ENCODE measurements at regions not wholly inside any gene's neighbourhood (a gene's known extent, or its start where the extent isn't known, plus 50 kb on each side); places are given as distances from the start of the nearest gene placed in this dataset.

- POLR2A ChIA-PET: no interaction called here
- 31% methylated on average over 2 of the region's 2 CpGs for WGBS (ENCODE audit: low lambda C conversion rate)
Measured at GRCh38 chr2:139403948-139404347, 623.8 kb upstream of the NXPH2 start.

GRCh38 chr2:139394801-139395200, 614.6 kb upstream of the NXPH2 start:
- H3K79me2 ChIP-seq (ENCODE audit: insufficient read depth): no peaks in the 10 kb centered on the region
- H3K9ac ChIP-seq: no peak overlapping the region
- TF ChIP-seq POLR2AphosphoS5 (IDR thresholded peaks at IDR 0.05; ENCODE audit: low read depth, low read length) (no peak), RFX5 (IDR thresholded peaks at IDR 0.05; ENCODE audit: low read length) (no peak), FOSL2 (IDR thresholded peaks at IDR 0.05; ENCODE audit: borderline replicate concordance, low read depth) (no peak), MEF2A (IDR thresholded peaks at IDR 0.05; ENCODE audit: borderline replicate concordance, low read depth) (no peak), SMC3 (IDR thresholded peaks at IDR 0.05; ENCODE audit: low read depth, low read length) (no peak), MAX (IDR thresholded peaks at IDR 0.05; ENCODE audit: low read depth) (no peak), GATA2 (CRISPR knock-in tag; IDR thresholded peaks at IDR 0.05) (no peak), GABPA (IDR thresholded peaks at IDR 0.05; ENCODE audit: low read depth) (no peak), ELF1 (IDR thresholded peaks at IDR 0.05) (no peak), TCF12 (IDR thresholded peaks at IDR 0.05) (no peak), MXI1 (IDR thresholded peaks at IDR 0.05; ENCODE audit: low read depth, low read length) (no peak), CHD2 (IDR thresholded peaks at IDR 0.05; ENCODE audit: low read length, partially characterized antibody) (no peak), FOXM1 (IDR thresholded peaks at IDR 0.05; ENCODE audit: low read depth) (no peak)
- TF ChIP-seq, protein P1, sequence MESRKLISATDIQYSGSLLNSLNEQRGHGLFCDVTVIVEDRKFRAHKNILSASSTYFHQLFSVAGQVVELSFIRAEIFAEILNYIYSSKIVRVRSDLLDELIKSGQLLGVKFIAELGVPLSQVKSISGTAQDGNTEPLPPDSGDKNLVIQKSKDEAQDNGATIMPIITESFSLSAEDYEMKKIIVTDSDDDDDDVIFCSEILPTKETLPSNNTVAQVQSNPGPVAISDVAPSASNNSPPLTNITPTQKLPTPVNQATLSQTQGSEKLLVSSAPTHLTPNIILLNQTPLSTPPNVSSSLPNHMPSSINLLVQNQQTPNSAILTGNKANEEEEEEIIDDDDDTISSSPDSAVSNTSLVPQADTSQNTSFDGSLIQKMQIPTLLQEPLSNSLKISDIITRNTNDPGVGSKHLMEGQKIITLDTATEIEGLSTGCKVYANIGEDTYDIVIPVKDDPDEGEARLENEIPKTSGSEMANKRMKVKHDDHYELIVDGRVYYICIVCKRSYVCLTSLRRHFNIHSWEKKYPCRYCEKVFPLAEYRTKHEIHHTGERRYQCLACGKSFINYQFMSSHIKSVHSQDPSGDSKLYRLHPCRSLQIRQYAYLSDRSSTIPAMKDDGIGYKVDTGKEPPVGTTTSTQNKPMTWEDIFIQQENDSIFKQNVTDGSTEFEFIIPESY (IDR thresholded peaks at IDR 0.05; ENCODE audit: borderline replicate concordance, low read depth): no peak

More at GRCh38 chr2:139403948-139404347, 623.8 kb upstream of the NXPH2 start:
- DNase-seq: no peak
- CTCF ChIA-PET: no interaction called here
- Histone ChIP-seq H3K36me3 (replicated peaks in 1 of 2; ENCODE audit: control insufficient read depth in 1 of 2, insufficient read depth in 2 of 2, low read length in 1 of 2) (no peaks in the 10 kb centered on the region), H3K4me1 (ENCODE audit: control insufficient read depth in 1 of 2, insufficient read depth in 2 of 2, low read depth in 1 of 2, low read length in 1 of 2) (no peaks in the 10 kb centered on the region), H3K4me3 (ENCODE audit: low read depth in 2 of 2, low read length in 1 of 2) (no peak overlapping the region), H3K9me3 (no peaks in the 10 kb centered on the region), H3K4me2 (no peak overlapping the region), H3F3A (replicated peaks; ENCODE audit: insufficient read depth) (no peaks in the 10 kb centered on the region), H3K9ac (no peak overlapping the region), H4K20me1 (ENCODE audit: insufficient read depth) (no peaks in the 10 kb centered on the region), H3K79me2 (ENCODE audit: insufficient read depth) (no peaks in the 10 kb centered on the region), H3K27ac (ENCODE audit: low read depth in 2 of 2, low read length in 1 of 2) (no peak overlapping the region), H3K9me2 (no peaks in the 10 kb centered on the region), H3K27me3 (ENCODE audit: insufficient read depth) (no peaks in the 10 kb centered on the region), H2AFZ (ENCODE audit: low read depth) (no peak overlapping the region)
- TF ChIP-seq USF1 (IDR thresholded peaks at IDR 0.05; ENCODE audit: borderline replicate concordance, low read depth) (no peak), RFX5 (IDR thresholded peaks at IDR 0.05; ENCODE audit: low read length) (no peak), FOXJ3 (CRISPR knock-in tag; IDR thresholded peaks at IDR 0.05) (no peak), TEAD4 (IDR thresholded peaks at IDR 0.05; ENCODE audit: borderline replicate concordance, insufficient read depth) (no peak), NRF1 (IDR thresholded peaks at IDR 0.05; ENCODE audit: low read depth, low read length) (no peak), EP300 (IDR thresholded peaks at IDR 0.05; ENCODE audit: borderline replicate concordance in 1 of 2, low read depth in 1 of 2, low read length in 1 of 2) (no peak), FOSL2 (IDR thresholded peaks at IDR 0.05; ENCODE audit: borderline replicate concordance, low read depth) (no peak), USF2 (IDR thresholded peaks at IDR 0.05; ENCODE audit: borderline replicate concordance, low read depth, low read length) (no peak), POLR2AphosphoS5 (IDR thresholded peaks at IDR 0.05; ENCODE audit: low read depth, low read length) (no peak), SIN3A (IDR thresholded peaks at IDR 0.05; ENCODE audit: borderline replicate concordance, low read depth, low read length) (no peak)
- TF ChIP-seq, protein P1 (IDR thresholded peaks at IDR 0.05; ENCODE audit: borderline replicate concordance, low read depth): no peak

More at GRCh38 chr2:139394801-139395200, 614.6 kb upstream of the NXPH2 start:
- no peak for DNase-seq
- H3K36me3 ChIP-seq (replicated peaks in 1 of 2; ENCODE audit: control insufficient read depth in 1 of 2, insufficient read depth in 2 of 2, low read length in 1 of 2): no peaks in the 10 kb centered on the region
- no peak overlapping the region for H3K27ac ChIP-seq (ENCODE audit: low read depth in 2 of 2, low read length in 1 of 2)
- no peaks in the 10 kb centered on the region for H3K27me3 ChIP-seq (ENCODE audit: insufficient read depth)
- no peak overlapping the region for H3K4me2 ChIP-seq
- H3K9me2 ChIP-seq: no peaks in the 10 kb centered on the region
- ChIA-PET CTCF (interaction anchor here (1.0 kb wide), 1 partner anchor 11 kb away, joined by 3 read pairs; no protein-coding TSS in a partner anchor), POLR2A (no interaction called here)
- no peaks in the 10 kb centered on the region for H4K20me1 ChIP-seq (ENCODE audit: insufficient read depth)
- H3K4me1 ChIP-seq (ENCODE audit: control insufficient read depth in 1 of 2, insufficient read depth in 2 of 2, low read depth in 1 of 2, low read length in 1 of 2): no peaks in the 10 kb centered on the region
- no peaks in the 10 kb centered on the region for H3F3A ChIP-seq (replicated peaks; ENCODE audit: insufficient read depth)
- H3K4me3 ChIP-seq (ENCODE audit: low read depth in 2 of 2, low read length in 1 of 2): no peak overlapping the region
- 40% methylated on average over 2 of the region's 2 CpGs for WGBS (ENCODE audit: low lambda C conversion rate)
- H2AFZ ChIP-seq (ENCODE audit: low read depth): no peak overlapping the region
- H3K9me3 ChIP-seq: no peaks in the 10 kb centered on the region

Data from SK-N-SH (cell line).